Activated naive CD8-positive, alpha-beta T cell treated with anti-CD3 and anti-CD28 coated beads for 36 hours (primary cell): ENCODE measurements at regions not wholly inside any gene's neighbourhood (a gene's known extent, or its start where the extent isn't known, plus 50 kb on each side); places are given as distances from the start of the nearest gene placed in this dataset.
A peak's percentile ranks its signal among the peaks of the same experiment; 100 is the strongest.

Experiments
- DNase-seq: peaks from one replicate; pipeline ENCODE4 v3.0.0; 2021
- H3K27ac Mint-ChIP-seq: one replicate; pipeline ENCODE4 v1.8.0; 2022; ENCODE audit warnings: mild to moderate bottlenecking, moderate library complexity, mixed read lengths
- H3K27me3 Mint-ChIP-seq: one replicate; pipeline ENCODE4 v1.8.0; 2022; ENCODE audit warnings: mild to moderate bottlenecking, mixed read lengths
- H3K36me3 Mint-ChIP-seq: one replicate; pipeline ENCODE4 v1.8.0; 2021; ENCODE audit warnings: mild to moderate bottlenecking, mixed read lengths
- H3K4me1 Mint-ChIP-seq: one replicate; pipeline ENCODE4 v1.8.0; 2021; ENCODE audit warnings: mixed read lengths
- H3K4me3 Mint-ChIP-seq: one replicate; pipeline ENCODE4 v1.8.0; 2022; ENCODE audit warnings: mild to moderate bottlenecking, moderate library complexity, mixed read lengths
- H3K9me3 Mint-ChIP-seq: one replicate; pipeline ENCODE4 v1.8.0; 2022; ENCODE audit warnings: mixed read lengths

DNA sequence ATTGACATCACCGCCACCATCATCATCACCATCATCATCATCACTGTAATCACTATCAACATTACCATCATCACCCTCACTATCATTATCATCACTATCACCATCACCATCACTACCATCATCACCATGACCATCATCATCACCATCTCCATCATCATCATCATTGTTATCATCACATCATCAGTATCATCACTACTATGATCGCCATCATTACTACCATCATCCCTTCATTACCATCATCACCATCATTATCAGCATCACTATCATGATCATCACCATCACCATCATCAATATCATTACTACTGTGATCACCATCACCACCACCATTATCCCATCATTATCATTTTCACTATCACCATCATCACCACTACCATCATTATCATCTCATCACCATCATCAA is 368.3 kb downstream of the SEC14L1 start:
- DNase-seq, result no peak
- Mint-ChIP-seq H3K4me3 (no peak overlapping the region), H3K27ac (no peak overlapping the region), H3K4me1 (no peaks in the 10 kb centered on the region), H3K36me3 (peaks cover 7% of the 10 kb centered on the region), H3K9me3 (peaks cover 6% of the 10 kb centered on the region), H3K27me3 (no peaks in the 10 kb centered on the region)

DNA sequence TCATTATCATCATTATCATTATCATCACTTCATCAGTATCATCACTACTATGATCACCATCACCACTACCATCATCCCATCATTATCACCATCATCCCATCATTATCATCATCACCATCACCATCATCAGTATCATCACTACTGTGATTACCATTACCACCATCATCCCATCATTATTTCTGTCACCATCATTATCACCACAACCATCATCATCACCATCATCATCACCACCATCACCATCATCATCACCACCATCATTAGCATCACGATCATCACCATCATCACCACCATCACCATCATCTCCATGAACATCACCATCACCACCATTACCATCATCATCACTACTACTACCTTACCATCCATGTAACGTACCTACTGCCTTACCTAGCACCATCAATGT is 368.8 kb downstream of the SEC14L1 start:
- peaks cover 6% of the 10 kb centered on the region for H3K9me3 Mint-ChIP-seq
- H3K4me1 Mint-ChIP-seq, result no peaks in the 10 kb centered on the region
- H3K27ac Mint-ChIP-seq, result no peak overlapping the region
- H3K36me3 Mint-ChIP-seq, result peaks cover 9% of the 10 kb centered on the region
- DNase-seq, result no peak
- no peaks in the 10 kb centered on the region for H3K27me3 Mint-ChIP-seq
- H3K4me3 Mint-ChIP-seq, result no peak overlapping the region

DNA sequence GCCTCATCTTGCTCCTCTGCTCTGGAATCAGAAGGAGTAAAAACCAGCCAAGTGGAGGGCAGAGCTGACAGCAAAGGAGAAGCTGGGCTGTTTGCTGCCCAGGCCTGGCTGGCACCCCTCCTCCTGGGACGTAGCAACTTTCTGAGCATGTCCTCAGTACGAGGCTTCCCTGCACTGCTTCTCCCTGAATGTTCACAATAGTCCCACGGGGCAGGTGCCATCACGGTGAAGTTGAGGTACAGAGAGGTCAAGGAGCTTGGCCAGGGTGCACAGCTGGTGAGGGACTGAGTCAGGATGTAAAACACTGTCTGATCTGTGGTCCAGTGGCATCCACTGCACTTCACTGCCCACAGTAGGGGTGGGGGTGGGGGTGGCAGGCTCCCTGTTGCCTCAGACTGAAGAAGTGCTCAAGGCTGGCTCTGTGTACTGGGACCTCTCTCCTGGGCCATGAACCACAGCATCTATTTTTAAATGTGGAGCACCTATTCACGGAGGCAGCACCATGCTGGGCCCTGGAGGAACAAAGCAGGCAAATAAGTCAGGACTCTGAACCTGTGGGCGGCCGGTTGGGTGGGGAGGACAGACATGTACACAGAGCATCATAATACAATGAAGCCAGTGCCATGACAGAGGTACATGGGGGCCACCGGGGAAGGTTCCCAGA is 369.5 kb downstream of the SEC14L1 start:
- H3K27me3 Mint-ChIP-seq, result no peaks in the 10 kb centered on the region
- DNase-seq, result no peak
- H3K4me3 Mint-ChIP-seq, result no peak overlapping the region
- H3K9me3 Mint-ChIP-seq, result peaks cover 6% of the 10 kb centered on the region
- H3K36me3 Mint-ChIP-seq, result peaks cover 10% of the 10 kb centered on the region
- no peaks in the 10 kb centered on the region for H3K4me1 Mint-ChIP-seq
- H3K27ac Mint-ChIP-seq, result no peak overlapping the region

DNA sequence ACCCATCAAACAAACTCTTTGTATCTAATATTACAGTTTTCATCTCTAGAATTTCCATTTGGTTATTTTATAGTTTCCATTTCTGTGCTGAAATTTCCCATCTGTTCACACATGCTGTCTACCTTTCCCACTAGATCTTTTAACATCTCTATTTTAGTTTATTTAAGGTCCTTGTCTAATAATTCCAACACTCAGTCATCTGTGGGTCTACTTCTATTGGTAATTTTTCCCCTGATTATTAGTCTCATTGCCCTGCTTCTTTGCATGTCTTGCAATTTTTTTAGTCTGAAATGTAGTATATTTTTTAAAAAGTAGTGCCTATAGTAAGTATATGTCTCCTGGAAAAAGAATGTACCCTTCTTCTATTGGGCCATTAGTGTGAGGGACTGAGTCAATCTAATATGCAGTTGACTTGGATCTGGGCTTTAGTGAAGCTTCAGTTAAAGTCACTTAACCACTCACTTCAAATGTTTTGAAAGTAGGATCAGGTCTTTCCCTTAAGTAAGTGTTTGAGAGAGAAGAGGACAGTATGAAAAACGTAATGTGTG is 370.8 kb downstream of the SEC14L1 start:
- no peaks in the 10 kb centered on the region for H3K4me1 Mint-ChIP-seq
- no peaks in the 10 kb centered on the region for H3K27me3 Mint-ChIP-seq

DNA sequence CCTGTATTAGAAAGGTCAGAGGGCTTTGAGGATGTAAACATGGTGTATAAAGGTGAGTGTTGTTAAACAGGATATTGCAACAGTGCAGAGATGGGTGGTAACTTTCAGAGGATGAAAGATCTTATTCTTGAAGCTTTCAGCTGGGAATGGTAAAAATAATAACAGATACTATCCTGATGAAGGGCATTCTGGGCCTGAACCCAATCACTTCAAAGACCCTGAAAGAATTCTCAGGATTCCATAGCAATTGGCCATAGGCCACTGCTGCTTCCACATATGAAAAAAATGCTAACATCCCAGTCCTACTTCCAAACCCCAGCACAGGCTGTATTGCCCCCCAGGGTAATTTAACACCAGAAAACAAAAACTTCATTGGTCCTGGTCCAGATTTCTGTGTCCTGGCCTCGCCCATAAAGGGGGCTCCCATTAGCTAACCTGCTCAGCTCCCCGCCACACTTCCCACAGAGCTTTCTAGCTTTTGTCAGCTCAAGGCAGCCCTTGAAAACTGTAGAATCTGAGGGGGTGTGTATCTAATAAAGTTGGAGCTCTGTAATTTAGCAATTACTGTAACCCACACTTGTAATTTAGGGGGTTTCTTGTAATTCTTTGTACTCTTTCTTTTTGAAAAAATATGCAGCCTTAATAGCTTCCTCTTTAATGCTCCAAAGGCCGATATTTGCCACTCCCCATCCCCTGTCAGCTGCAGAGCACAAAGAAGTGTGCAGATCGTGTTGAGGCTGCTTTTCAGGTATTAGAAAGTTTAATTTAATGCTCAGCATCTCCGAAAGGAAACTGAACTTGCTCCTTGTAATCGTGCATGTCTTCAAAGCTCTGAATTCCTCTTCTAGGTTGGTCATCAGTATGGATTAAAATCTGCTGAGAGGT is 371.5 kb downstream of the SEC14L1 start:
- Mint-ChIP-seq H3K4me3 (no peak overlapping the region), H3K27me3 (no peaks in the 10 kb centered on the region)

More for the DNA sequence above, 370.8 kb downstream of the SEC14L1 start:
- Mint-ChIP-seq H3K36me3 (peaks cover 10% of the 10 kb centered on the region), H3K4me3 (no peak overlapping the region), H3K27ac (no peak overlapping the region), H3K9me3 (peaks cover 6% of the 10 kb centered on the region)
- DNase-seq, result no peak

DNA sequence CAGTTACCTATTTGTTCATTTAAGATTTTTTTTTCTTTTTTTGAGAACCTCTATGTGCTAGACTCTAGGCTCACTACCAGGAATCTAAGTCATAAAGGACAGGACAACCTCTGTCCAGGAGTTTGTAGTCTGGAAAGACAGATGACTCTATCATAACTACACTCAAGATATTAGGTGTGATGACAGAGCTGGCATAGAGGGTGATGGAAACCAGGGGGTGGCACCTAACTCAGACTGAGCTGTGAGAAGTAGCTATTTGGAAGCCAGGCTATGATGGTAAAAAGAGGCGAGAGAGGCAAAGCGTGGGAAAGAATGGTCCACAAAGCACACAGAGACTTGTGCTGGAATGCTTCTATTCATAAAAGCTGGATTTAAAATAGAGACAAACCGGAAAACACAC is 372.3 kb downstream of the SEC14L1 start:
- Mint-ChIP-seq H3K4me1 (no peaks in the 10 kb centered on the region), H3K27ac (no peak overlapping the region), H3K36me3 (peaks cover 10% of the 10 kb centered on the region), H3K4me3 (no peak overlapping the region), H3K9me3 (peaks cover 6% of the 10 kb centered on the region), H3K27me3 (no peaks in the 10 kb centered on the region)
- DNase-seq, result no peak

More for the DNA sequence above, 371.5 kb downstream of the SEC14L1 start:
- no peak overlapping the region for H3K27ac Mint-ChIP-seq
- DNase-seq, result no peak
- peaks cover 6% of the 10 kb centered on the region for H3K9me3 Mint-ChIP-seq
- no peaks in the 10 kb centered on the region for H3K4me1 Mint-ChIP-seq
- H3K36me3 Mint-ChIP-seq, result peaks cover 10% of the 10 kb centered on the region

DNA sequence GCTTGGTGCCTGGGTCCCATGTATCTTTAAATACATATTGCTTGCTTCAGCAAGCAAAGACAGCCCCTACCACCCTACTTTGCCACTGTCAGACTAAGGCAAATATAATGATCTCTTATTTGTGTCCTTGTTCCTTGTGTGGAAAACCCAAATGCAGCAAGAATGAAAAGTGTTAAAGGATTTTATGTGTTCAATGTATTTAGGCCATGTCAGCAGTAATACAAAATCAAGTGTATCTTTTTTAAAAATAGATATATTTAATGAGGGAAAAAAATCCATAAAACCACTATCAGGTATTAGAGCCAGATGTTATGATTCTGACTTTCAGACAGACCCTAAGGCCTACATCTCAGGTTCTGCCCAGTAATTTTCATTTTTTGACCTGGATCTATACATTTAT is 374.5 kb downstream of the SEC14L1 start:
- H3K9me3 Mint-ChIP-seq, result peaks cover 6% of the 10 kb centered on the region
- H3K4me1 Mint-ChIP-seq, result no peaks in the 10 kb centered on the region
- H3K27ac Mint-ChIP-seq, result no peak overlapping the region
- DNase-seq, result no peak
- peaks cover 10% of the 10 kb centered on the region for H3K36me3 Mint-ChIP-seq
- H3K4me3 Mint-ChIP-seq, result no peak overlapping the region
- no peaks in the 10 kb centered on the region for H3K27me3 Mint-ChIP-seq

DNA sequence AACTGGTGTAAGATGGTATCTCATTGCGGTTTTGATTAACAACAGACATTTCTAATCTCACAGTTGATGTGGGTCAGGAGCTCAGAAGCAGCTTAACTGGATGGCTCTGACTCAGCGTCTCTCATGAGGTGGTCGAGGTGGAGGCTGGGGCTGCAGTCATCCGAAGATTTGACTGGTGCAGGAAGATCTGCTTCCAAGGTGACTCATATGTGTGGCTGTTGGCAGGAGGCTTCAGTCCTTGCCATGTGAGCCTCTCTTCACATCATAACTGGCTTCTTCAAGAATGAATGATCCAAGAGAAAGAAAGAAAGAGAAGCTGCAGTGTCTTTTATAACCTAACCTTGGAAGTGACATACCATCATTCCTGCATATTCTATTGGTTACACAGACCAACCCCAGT is 376.1 kb downstream of the SEC14L1 start:
- DNase-seq, result no peak
- Mint-ChIP-seq H3K36me3 (peaks cover 4% of the 10 kb centered on the region), H3K9me3 (peaks cover under 1% of the 10 kb centered on the region), H3K27ac (no peak overlapping the region), H3K27me3 (no peaks in the 10 kb centered on the region), H3K4me1 (no peaks in the 10 kb centered on the region), H3K4me3 (no peak overlapping the region)

DNA sequence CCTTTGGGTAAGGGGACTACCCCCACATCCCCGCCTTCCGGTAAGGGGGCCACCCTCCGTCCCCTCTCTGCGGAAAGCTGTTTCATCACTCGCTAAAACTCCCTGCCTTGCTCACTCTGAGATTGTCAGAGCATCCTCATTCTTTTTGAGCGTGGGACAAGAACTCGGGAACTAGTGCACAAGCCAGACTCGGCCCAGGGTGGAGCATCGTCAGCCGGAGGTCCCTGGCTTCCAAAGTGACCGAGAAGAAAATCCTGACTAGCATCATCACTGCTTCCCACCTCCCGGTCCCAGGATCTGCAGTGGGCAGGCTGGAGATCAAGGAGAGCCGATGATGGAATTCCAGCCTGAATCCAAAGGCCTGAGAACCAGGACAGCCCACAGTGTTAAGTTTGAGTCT is 380.3 kb downstream of the SEC14L1 start:
- Mint-ChIP-seq H3K9me3 (no peaks in the 10 kb centered on the region), H3K36me3 (no peaks in the 10 kb centered on the region), H3K4me1 (no peaks in the 10 kb centered on the region), H3K27me3 (peaks cover 3% of the 10 kb centered on the region), H3K27ac (no peak overlapping the region), H3K4me3 (no peak overlapping the region)
- no peak for DNase-seq

DNA sequence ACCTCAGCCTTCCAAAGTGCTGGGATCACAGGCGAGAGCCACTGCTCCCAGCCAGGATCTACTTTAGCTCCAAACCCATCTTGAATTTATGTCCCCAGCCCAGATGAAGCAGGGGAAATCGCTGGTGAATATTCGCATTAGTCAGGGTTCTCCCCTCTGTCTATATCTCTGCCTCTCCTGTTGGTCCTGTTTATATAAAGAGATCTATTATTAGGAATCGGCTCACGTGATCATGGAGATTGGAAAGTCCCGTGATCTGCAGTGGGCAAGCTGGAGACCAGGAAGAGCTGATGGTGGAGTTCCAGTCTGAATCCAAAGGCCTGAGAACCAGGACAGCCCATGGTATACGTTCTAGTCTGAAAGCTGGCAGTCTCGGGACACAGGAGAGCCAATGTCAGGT is 382.8 kb downstream of the SEC14L1 start:
- Mint-ChIP-seq H3K27me3 (peaks cover 16% of the 10 kb centered on the region), H3K36me3 (no peaks in the 10 kb centered on the region), H3K9me3 (no peaks in the 10 kb centered on the region), H3K4me1 (peaks cover 1% of the 10 kb centered on the region), H3K4me3 (no peak overlapping the region), H3K27ac (no peak overlapping the region)
- no peak for DNase-seq

DNA sequence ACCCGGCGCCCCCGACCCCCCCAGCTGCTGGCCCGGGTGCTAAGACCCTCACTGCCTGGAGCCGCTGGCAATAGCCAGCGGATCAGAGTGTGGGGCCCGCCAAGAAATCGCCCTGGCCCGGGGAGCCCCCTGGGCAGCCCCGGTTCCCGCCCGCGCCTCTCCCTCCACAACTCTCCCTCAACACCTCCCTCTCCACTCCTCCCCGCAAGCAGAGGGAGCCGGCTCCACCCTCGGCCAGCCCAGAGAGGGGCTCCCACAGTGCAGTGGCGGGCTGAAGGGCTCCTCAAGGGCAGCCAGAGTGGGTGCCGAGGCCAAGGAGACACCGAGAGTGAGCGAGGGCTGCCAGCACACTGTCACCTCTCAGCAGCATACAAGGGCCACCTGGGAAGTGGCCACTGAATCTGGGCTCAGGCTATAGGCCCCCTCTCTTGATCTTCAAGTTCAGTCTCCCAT is 385.5 kb downstream of the SEC14L1 start:
- DNase-seq, result no peak
- Mint-ChIP-seq H3K36me3 (no peaks in the 10 kb centered on the region), H3K27ac (no peak overlapping the region), H3K4me1 (peaks cover 1% of the 10 kb centered on the region), H3K4me3 (no peak overlapping the region), H3K9me3 (no peaks in the 10 kb centered on the region), H3K27me3 (peaks cover 26% of the 10 kb centered on the region)

DNA sequence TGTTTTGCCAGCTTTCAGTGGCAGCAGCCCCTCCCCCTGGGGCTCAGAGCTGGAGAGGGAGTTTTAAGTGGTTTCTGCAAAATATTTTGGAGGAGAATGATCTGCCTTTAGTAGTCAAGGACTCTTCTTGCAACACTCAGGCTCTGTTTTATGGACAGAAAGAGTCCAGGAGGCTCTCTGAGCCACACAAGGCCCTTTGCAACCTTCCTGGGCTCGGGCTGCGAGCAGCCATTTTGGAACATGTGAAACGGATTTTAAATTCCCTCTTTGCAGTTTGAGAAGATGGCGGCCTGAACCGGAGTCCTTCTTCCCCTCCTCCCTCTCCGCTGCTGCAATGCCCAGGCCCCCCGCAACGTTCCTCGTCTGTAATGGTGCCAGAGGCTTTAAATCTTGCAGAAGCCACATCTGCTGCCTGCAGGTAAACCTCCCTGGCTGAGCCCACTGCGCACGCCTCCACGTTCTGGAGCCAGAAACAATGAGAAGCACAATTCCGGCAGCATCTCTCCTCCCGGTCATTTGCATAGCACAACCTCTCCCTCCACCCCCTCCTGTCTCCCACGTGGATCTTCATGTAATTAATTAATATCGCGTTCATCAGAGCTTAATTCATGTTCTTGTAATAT is 386.1 kb downstream of the SEC14L1 start:
- Mint-ChIP-seq H3K9me3 (no peaks in the 10 kb centered on the region), H3K4me1 (peaks cover 1% of the 10 kb centered on the region), H3K27me3 (peaks cover 26% of the 10 kb centered on the region), H3K27ac (no peak overlapping the region), H3K4me3 (no peak overlapping the region), H3K36me3 (no peaks in the 10 kb centered on the region)
- DNase-seq, result no peak

DNA sequence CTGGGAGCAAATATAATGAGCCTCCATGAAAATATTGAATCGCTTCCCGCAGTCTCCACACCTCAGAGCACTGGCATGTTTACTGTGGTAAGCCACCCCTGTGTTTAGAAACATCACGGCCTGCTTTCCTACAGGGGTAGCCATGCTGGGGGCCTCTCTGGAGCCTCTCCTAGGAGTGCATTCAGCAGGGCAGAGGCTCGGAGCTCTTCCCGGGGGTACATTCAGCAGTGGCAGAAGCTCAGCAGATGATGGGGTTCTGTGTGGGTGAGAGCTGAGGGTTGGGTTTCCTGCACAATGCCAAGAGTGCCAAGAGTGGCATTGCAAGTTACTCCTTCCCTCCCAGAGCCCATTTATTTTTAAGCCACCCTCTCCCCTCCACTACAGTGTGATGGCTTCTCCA is 386.6 kb downstream of the SEC14L1 start:
- Mint-ChIP-seq H3K27me3 (peaks cover 26% of the 10 kb centered on the region), H3K4me1 (peaks cover 1% of the 10 kb centered on the region), H3K27ac (no peak overlapping the region), H3K4me3 (no peak overlapping the region), H3K36me3 (no peaks in the 10 kb centered on the region), H3K9me3 (no peaks in the 10 kb centered on the region)
- no peak for DNase-seq

DNA sequence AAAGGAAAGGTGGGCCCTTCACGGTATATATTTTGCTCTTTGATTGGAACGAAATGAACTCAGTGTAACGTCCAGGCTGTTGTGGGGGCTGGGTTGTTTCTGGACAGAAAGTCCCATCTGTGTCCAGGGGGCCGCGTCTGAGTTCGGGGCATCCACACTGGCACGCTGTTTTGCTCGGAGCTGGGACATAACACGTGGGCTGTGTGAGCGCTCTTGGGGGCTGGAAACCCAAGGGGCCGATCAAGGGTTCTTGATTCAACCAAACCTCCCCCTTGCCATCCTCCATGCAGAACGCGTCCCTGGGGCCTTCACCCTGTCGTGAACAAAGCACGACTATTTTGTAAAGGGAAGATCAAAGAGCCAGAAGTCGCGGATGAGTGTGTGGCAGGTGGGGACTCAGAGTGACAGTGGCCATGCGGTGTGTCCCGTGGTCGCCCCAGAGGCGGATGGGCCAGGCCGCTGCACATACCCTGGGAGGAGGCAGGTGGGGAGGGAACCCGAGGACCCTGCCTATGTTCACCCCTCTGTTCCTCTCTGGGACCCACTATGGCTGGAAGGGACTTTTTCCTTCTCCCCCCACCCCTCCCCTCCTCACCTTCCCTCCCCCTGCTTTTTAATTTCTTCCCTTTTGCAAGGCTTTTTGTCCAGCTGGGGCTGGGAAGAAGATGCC is 387.2 kb downstream of the SEC14L1 start:
- Mint-ChIP-seq H3K27me3 (peaks cover 26% of the 10 kb centered on the region), H3K36me3 (no peaks in the 10 kb centered on the region), H3K9me3 (no peaks in the 10 kb centered on the region), H3K4me1 (peaks cover 1% of the 10 kb centered on the region), H3K27ac (no peak overlapping the region), H3K4me3 (peak overlapping the region; percentile 68)
- DNase-seq, result no peak
